Upper lobe of right lung (tissue), 1 donor: ENCODE measurements at regions not wholly inside any gene's neighbourhood (a gene's known extent, or its start where the extent isn't known, plus 50 kb on each side); places are given as distances from the start of the nearest gene placed in this dataset.
A peak's percentile ranks its signal among the peaks of the same experiment; 100 is the strongest.

Experiments
- ATAC-seq: fragments of 200-7000 bp; cut with Tn5 transposase; one replicate; pipeline ENCODE4 v1.9.1; 2020; ENCODE audit warnings: mild to moderate bottlenecking, moderate library complexity
- DNase-seq: peaks from one replicate; pipeline ENCODE4 v3.0.0-alpha.2; 2020
- H3K27ac ChIP-seq: fragments of 200-600 bp; one replicate; pipeline ENCODE4 v1.8.0; 2022
- H3K27me3 ChIP-seq: fragments of 200-600 bp; one replicate; pipeline ENCODE4 v1.8.0; 2022; ENCODE audit warnings: mild to moderate bottlenecking
- H3K36me3 ChIP-seq: fragments of 200-600 bp; one replicate; pipeline ENCODE4 v1.8.0; 2022
- H3K4me1 ChIP-seq: fragments of 200-600 bp; one replicate; pipeline ENCODE4 v1.8.0; 2022
- H3K4me3 ChIP-seq: fragments of 200-600 bp; one replicate; pipeline ENCODE4 v1.8.0; 2022; ENCODE audit warnings: mild to moderate bottlenecking
- H3K9me3 ChIP-seq: fragments of 200-600 bp; one replicate; pipeline ENCODE4 v1.8.0; 2022
- CTCF ChIP-seq: fragments of 200-600 bp; IDR thresholded peaks from one replicate; pipeline ENCODE4 v1.8.0; 2022; ENCODE audit warnings: antibody characterized with exemption
- intact Hi-C: fragments of 100-400 bp; cut with DNase I; formaldehyde crosslinking; loops from one replicate; pipeline ENCODE4 v1.11.0; 2022
- donor health status: DM: no; HTN: yes; CAD: no; lungs with severe emphysema.

DNA sequence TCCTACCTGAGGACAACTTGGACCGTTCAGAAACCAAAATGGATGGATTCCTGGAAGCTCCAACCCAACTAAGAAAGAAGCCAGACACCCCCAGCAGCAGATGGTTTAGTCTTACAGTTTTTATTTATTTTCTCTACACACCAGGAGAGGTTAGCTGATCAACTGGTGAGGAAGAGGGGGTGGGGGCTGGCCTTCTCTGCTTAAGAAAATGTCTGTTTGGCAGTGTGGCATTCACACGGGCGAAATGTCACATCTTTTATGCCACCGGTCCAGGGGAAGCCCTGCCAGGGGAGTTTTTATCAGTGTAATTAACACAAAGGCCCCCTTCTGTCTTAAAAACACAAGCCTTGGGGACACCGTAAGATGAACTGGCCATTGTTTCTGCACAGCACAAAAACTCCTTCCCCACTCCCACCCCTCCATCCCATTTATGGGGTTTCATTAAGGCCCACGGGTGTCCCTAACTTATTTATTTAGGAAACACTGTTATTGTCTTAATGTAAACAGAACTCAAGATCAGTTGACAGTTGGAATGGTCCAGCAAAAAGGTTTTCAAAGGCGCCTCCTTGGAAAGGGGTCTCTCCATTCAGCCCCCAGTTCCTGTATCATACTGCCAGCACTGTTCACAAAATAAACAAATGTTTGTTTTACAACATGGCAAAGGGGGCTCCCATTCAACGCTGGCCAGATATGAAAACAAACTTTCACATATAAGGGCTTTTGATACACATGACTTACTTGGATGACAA lies 217.0 kb downstream of the C1D start:
- Histone ChIP-seq H3K9me3 (no peaks in the 10 kb centered on the region), H3K4me3 (peak overlapping the region; percentile 15), H3K4me1 (peaks cover 7% of the 10 kb centered on the region), H3K27me3 (no peaks in the 10 kb centered on the region), H3K36me3 (no peaks in the 10 kb centered on the region), H3K27ac (no peak overlapping the region)
- ATAC-seq = no peak
- DNase-seq = no peak
- no peak for TF ChIP-seq CTCF
- intact Hi-C loops = no loop called here

GRCh38 chr2:67846370-67847070 lies 216.3 kb downstream of the C1D start:
- peak overlapping the region; percentile 15 for H3K4me3 ChIP-seq
- no peak overlapping the region for H3K27ac ChIP-seq
- intact Hi-C loops = no loop called here
- no peaks in the 10 kb centered on the region for H3K36me3 ChIP-seq
- TF ChIP-seq CTCF = peak; percentile 80
- H3K4me1 ChIP-seq = peaks cover 7% of the 10 kb centered on the region
- DNase-seq (peak; percentile 83), ATAC-seq (peak; percentile 91)
- no peaks in the 10 kb centered on the region for H3K9me3 ChIP-seq
- H3K27me3 ChIP-seq = no peaks in the 10 kb centered on the region

- intact Hi-C loops = no loop called here
- no peaks in the 10 kb centered on the region for H3K36me3 ChIP-seq
- no peak for TF ChIP-seq CTCF
- H3K27me3 ChIP-seq = no peaks in the 10 kb centered on the region
- H3K4me1 ChIP-seq = peaks cover 7% of the 10 kb centered on the region
- no peak overlapping the region for H3K4me3 ChIP-seq
- ATAC-seq = no peak
- DNase-seq = no peak
- H3K9me3 ChIP-seq = no peaks in the 10 kb centered on the region
- no peak overlapping the region for H3K27ac ChIP-seq
Observed at GRCh38 chr2:67848551-67849285, 214.1 kb downstream of the C1D start.

DNA sequence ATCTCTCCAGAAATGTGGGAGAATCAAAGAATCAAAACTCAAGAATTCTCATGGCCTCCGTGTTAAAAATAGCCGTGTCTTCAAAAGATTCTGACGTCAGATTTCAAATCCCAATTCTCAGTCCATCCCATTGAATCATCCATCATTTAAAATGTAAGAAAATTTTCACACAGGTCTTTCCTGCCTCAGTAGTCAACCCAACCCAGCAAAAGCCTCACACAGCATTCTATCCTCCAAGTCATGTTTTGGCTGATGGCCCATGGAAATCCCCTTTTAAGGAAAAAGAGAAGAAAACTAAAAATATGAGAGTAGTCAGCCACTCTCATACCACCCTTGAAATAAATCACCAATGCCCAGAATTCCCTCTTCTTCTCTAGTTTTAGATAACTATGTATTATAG lies 211.8 kb downstream of the C1D start:
- Histone ChIP-seq H3K9me3 (no peaks in the 10 kb centered on the region), H3K36me3 (no peaks in the 10 kb centered on the region), H3K27ac (no peak overlapping the region), H3K4me1 (peaks cover 3% of the 10 kb centered on the region), H3K27me3 (no peaks in the 10 kb centered on the region), H3K4me3 (no peak overlapping the region)
- DNase-seq (no peak), ATAC-seq (no peak)
- intact Hi-C loops = no loop called here
- no peak for TF ChIP-seq CTCF

DNA sequence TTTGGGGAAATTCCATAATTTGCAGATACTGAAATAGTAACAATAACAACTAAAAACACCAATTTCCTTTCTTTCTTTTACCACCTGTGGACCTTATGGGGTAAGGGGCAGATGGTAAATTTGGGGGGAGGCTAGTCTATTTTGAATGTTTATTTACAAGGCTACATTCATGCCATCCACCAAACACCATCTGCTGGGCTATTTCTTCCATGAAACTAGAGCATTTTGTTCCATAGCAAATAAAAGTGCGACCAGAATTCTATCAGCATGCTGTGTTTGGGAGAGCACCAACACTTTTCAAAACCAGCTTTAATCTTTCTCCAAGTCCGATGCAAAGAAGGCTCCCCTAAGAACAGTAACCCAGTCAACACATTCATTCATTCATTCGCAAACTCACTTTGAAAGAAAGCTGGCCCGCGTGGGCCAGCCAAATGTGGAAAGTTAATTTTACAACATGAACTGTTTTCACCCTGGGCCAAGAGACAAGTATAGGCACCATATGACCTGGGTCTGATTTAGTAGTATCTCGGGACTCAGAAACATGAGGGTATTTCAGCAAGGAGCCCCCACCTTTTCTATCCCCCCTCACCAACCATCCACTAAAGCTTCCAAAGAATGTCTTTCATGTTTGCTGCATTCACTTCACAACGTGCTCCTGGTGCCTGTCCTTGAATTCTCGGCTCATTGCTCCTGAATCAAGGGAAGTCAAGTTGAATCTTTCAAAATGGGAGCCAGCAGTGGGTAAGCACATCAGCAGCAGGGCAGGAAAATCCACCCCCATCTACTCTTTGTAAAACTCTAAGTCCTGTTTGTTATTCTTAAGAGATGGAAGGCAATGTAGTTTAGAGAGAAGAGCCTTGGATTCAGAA lies 210.6 kb downstream of the C1D start:
- H3K27me3 ChIP-seq = no peaks in the 10 kb centered on the region
- TF ChIP-seq CTCF = no peak
- H3K4me1 ChIP-seq = no peaks in the 10 kb centered on the region
- ATAC-seq (no peak), DNase-seq (no peak)
- H3K9me3 ChIP-seq = no peaks in the 10 kb centered on the region
- intact Hi-C loops = no loop called here
- no peak overlapping the region for H3K27ac ChIP-seq
- no peak overlapping the region for H3K4me3 ChIP-seq
- no peaks in the 10 kb centered on the region for H3K36me3 ChIP-seq
